IPS-NIHi11 (cell line): ENCODE measurements at regions not wholly inside any gene's neighbourhood (a gene's known extent, or its start where the extent isn't known, plus 50 kb on each side); places are given as distances from the start of the nearest gene placed in this dataset.
"Not testable (repeated sequence)": the region's sequence is repeated elsewhere in the genome, so short reads cannot be mapped to it uniquely, and the experiment has no call there.

Experiments
- DNase-seq: peaks from one replicate; pipeline ENCODE4 v3.0.0; 2012; ENCODE audit warnings: mixed read lengths, low spot score

DNA sequence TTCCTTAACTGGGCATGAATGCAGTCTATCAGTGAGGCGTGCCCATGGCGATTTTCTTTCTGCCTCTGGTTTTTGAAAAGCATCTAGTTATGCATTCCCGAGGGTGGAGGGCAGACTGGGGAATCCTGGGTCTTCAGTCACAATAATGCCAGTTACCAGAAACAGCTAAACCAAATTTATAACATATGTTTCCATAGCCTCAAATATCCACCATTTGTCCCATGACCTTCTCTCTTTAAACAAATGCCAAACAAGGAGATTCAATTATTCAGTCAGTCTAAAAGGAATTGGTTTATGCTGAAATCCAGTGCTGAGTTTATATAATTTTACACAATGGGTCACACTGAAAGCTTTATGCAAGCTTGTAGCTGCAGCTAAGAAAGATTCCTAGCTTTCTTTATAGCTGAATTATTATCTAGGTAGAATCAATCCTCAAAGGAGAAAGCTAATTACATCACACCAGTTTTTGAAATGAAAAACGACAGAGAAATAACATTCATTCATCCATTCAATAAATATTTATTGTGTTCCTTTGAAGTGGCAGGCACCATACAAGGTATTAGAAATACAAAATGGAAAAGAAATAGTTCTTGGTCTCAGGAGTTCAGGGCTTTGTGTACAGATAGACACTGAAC, 131.3 kb upstream of the RAP1B start:
- no peak for DNase-seq

DNA sequence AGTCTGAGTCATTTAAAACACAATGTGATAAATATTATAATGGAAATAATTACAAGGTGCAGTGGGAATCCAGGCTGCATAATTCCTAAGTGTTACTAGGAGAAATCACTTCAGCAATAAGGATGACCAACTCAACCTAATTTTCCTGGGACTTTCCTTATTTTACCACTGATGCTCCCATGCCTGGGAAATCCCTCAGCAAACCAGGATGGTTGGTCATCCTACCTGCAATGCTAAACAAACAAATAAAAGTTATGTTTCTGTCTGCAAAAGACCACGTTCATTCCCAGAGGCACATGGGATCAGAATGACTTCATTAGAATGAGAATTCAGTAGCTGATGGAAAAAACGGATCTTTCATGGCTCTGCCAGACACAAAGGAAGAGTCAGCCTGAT, 130.8 kb upstream of the RAP1B start:
- DNase-seq, result no peak

DNA sequence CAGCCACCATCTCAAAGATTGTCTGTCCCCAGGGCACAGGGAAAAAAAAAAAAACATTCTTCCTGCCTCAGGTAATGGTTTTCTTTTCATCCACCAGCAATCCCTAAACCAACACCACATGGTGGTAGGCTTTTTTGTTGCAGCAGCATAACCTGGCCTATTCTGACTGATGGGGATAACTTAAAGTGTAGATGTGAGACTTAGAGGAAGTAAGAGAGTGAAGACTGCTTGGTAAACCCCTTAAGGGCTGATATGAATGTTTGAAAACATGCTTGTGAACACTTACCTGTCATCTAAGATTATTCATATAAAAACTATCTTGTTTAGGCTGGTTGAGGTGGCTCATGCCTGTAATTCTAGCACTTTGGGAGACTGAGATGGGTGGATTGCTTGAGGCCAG, 130.2 kb upstream of the RAP1B start:
- DNase-seq, result no peak

DNA sequence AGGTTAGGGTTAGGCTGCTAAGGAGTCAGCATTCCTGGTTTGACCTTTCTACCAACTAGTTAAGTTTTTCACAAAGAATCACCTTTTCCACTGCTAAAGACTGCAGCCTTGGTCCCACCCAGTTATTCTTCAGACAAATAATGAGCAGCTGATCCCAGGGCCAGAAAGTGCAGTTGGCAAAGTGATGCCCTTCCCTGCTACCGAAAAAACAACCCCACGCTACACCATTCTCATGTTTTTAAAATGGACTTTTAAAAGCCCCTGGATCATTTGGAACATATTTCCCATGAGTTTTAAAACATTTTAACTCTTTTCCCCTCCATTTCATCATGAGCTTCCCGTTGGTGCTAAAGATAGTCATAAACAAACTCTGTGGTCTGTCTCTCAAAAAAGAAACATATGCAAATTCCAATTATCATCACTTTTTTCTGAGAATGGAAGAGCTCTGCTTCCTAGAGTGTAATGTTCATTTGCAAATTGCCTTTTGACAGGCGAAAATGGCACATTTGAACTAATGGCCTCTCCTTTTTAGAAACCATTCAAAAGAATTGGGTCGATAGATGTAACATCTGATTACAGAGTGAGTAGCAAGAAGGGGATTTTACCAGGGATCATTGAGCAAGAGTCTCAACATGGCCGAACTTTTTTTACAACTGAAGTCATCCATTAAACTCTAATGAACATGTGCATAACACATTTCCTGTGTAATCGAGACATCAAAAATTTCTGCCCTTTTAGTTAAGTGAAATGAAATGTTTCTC, 129.3 kb upstream of the RAP1B start:
- DNase-seq, result no peak

DNA sequence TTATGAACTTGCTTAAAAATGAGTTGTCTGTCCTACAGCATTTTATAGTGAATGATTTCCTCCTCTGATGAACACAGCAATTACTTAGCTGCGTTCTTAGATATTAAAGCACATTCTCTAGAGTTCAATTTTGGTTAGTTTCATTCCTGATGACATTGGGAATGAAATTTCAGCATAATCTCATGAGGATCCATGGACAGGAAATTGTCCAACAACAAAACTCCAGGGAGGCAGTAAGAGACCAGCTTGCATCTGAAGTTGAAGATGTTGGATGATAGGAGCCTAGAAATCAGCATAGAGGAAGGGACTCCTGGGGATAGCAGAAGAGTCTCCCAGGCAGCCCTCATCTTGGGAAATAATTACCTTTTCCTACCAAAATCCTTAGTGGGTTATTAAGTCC, 128.7 kb upstream of the RAP1B start:
- DNase-seq, result no peak

DNA sequence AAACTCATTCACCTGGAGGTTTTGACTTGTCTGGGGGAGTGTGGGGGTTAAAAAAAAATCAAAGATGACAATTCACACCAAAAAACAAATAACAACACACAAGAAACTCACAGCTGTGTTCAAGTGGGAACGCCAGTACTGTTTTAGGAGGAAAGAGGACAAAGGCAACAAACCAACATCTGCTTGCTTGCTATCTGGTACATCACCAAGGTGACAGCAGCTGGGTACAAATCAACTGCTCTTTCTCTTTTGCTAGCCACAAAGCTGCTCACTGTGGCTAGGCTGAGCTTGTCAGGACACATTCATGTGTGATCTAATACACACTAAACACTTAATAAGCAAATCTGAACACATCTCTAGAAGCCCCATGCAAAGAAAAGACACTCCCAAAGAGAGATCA, 128.0 kb upstream of the RAP1B start:
- no peak for DNase-seq

DNA sequence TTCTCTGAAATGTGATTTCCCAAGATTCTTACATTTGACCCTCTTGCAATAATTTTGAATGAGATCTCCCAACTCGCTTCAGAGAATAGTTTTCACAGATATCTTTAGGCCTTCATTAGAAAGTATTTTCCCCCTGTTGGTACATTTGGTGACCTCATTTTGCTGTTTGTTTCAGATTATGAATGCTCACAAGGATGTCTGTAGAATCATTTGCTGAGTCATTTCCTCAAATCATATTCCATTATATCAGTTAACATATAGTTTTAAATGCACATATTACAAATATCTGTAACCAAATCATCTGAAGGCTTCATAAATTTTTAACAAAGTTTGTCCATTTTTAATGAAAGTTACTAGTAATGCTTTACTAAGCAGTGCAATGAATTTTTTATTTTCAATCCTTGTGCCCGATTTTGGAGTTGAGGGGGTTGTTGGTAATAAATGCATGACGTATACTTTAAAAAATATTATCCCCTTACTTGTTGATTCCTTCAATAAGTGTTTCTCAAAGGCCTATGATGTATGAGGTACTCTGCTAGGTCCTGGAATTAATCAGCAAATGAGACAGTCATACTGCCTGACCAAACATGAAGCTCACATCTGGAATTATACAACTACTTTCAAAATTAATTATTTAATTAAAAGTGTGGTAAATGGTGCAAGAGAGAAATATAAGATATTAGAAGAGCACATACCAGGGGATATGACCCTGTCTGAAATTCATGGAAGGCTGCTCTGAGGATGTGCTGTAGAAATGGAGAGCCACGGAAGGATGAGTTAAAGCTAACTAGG, 126.9 kb upstream of the RAP1B start:
- no peak for DNase-seq

DNA sequence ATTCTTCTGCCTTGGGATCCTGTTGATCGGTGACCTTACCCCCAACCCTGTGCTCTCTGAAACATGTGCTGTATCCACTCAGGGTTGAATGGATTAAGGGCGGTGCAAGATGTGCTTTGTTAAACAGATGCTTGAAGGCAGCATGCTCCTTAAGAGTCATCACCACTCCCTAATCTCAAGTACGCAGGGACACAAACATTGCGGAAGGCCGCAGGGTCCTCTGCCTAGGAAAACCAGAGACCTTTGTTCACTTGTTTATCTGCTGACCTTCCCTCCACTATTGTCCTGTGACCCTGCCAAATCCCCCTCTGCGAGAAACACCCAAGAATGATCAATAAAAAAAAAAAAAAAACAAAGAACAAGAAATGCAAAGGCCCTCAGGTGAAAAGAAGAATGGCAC, 126.1 kb upstream of the RAP1B start:
- not testable (repeated sequence) for DNase-seq

DNA sequence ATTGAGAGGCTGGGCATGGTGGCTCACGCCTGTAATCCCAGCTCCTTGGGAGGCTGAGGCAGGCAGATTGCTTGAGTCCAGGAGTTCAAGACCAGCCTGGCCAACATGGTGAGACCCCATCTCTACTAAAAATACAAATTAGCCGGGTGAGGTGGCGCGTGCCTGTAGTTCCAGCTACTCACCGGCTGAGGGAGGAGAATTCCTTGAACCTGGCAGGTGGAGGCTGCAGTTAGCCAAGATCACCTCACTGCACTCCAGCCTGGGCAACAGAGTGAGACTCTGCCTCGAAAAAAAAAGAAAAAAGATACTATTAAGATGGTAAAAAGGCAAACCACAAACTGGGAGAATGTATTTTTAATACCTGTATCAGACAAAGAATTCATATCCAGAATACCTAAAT, 124.2 kb upstream of the RAP1B start:
- not testable (repeated sequence) for DNase-seq

DNA sequence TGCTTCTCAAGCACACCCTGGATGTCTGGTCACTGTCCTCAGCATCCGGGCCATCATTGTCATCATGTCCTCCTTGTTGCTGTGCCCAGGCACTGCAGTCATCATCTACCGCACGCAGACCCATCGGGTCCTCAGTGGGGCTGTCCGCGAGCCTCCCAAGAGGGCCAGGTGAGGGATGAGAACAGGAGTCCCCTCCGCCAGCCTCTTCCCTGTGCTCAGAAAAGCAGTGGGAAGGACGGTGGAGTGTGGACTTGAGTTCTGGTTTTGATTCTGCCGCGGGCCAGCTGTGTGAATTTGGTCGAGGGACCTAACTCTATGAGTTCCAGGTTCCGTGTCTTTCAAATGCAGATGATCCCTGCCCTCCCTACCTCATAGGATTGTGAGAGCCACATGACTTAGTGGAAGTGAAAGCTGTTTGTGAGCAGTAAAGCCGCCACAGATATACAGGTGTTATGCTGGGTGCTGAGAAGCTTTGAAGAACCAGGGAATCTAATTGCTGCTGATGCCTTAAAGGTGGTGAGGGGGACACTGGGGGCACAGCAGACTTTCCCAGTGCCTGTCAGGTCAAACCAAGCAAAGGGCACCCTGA, 122.9 kb upstream of the RAP1B start:
- peak; percentile 17 for DNase-seq

DNA sequence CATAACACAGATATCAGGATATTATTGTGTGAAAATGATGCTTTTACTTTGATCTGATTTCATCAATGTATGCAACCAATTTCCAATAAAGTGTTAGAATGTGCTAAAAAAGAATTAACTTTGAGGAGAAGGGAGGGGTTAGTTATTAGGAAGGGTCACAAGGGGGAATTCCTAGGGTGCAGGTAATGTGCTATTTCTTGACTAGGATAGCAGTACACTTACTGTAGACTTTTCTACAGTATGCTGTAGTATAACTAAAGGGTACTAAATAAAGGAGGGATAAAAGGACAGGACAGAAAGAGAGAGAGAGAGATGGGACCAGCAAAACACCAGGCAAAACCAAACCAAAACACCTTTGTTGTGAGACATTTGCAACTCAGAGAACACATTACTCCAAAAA, 121.4 kb upstream of the RAP1B start:
- DNase-seq, result no peak

DNA sequence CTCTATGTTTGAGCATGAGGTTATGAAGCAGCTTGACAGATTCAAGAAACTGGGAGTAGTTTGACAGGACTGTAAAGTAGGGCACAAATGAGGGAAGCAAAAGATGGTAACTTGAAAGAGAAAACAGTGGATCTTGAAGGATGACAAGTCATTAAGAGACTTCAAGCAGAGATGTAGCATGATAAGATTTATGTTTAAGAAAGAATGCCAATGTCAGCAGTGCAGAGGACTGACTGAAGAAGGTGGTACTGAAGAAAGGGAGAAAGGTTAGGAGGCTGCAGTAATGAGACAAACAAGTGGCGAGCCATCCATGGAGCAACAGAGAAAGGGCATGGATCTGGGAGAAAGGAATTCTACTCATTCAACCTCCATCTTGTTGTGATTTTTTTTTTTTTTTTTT, 120.2 kb upstream of the RAP1B start:
- DNase-seq, result no peak

DNA sequence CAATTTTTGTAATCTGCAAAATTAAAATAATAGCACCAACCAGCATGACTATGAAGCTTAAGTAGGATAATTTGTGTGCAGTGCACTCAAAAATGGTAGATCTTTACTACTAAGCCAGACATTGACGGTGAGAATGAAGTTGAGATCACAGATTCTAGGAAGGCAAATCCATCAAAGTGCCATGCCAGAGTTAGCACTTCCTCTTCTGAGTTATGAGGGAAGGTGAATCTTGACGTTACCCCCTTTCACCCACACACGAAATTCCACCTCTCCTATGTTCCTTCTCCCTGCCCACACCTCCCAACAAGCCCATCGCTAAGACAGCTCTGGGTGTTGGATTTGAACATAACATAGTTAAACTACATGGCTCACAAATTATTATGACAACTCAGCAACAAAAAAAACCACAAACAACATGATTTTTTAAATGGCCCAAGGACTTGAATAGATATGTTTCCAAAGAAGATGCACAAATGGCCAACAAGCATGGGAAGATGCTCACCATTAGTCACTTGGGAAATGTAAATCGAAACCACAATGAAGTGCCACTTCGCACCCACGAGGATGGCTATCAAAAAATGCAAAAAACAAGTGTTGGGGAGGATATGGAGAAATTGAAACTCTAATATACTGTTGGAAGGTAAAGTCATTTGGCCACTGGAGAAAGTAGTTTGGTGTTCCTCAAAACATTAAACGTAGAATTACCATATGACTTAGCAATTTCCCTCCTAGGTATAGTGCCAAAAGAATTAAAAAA, 119.3 kb upstream of the RAP1B start:
- no peak for DNase-seq

DNA sequence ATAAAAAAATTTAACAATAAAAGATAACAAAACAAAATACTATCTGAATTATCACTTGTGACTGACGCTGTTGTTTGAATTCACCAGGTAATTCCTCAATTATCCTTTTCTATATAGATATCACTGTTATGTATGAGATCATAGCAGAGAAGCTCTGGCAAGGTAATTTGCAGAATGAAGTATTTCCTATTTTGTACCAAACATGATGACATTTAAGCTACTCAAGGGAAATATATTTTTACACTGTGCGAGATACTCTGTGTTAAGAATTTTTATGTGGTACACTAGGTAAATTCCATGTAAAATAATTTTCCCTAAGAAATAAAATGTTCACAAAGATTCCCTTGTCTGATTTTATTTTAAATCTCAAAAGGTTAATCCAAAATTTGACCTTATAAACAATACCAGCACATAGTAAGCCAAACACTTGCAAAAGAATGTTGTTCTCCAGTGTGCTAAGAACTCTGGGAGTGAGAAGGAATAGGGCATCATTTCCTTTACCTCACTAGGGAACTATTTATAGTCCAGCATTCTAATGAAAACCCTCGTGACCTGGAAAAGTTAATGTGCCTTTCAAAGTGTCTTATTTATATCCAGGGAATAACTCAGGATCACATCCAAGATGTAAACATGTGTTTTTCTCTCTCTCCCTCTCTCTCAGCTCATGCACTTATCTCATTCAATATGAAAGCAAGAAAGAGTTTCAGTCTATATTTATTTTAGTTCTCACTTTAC, 115.2 kb upstream of the RAP1B start:
- DNase-seq, result no peak

DNA sequence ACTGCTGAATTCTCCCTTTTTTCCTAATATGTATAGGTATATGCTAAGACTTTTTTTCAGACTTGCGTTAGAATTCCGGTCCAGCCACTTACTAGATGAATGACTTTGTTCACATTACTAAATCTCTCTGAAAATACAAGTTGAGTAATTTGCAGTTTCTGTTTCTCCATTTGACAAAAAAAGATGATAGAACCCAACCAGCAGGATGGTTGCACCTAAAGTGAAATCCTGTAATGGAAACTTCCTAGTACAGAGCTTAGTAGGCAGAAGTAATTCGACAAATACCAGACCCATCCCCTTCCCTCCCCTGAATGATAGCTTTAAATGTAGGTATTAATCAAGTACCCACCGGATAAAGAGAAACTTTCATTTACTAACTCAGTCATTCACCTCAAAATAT, 113.6 kb upstream of the RAP1B start:
- no peak for DNase-seq

DNA sequence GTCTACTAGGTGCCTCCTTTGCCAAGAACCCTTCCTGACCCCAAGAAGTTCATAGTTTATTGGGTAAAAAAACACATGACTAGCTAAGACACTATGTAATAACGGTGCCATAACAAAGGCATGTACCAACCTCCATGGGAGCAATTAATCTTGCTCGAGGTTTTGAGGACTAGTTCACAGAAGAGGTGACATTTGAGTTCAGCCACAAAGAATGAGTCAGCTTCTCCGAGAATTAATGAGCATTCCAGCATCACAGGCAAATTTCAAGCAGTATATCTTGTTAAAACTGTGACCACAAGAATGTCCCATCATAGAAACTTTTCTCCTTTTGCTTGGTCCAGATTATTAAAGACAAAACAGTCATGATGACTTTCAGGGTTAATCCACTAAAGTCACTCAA, 113.0 kb upstream of the RAP1B start:
- DNase-seq, result no peak

DNA sequence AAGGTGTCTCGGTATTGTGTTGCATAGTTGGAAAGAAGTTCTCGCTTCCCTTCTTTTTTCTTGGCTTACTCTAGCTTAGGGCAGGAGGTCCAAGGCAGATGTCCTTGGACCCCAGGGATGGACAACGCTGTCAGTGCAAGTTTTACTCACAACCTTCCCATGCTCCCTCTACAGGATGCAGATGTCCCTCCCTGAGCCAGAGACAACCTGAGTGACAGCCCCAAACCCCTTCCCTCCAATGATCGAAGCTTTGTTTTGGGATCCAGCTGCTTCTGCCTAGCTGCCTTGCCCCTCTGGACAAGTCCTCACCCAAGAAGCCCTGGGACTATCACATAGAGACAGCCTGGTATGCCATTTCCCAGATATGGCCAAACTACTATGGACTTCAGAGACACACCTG, 112.0 kb upstream of the RAP1B start:
- no peak for DNase-seq

DNA sequence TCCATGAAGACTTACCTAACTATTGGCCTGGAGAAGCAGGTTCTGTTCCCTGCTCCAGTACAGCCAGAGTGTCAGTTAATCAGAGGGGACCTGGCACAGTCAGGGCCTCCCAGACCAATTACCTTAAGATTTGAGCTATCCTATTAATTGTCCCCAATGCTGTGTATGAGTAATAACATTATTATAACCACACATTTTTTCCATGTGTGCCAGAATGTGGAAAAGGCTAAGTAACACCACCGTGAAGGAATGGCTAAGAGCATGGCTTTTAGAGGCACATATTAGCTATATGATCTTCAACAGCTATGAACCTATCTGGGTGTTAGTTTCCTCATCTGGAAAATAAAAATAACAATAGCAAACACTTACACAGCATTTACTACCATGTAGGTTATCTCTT, 111.1 kb upstream of the RAP1B start:
- no peak for DNase-seq

DNA sequence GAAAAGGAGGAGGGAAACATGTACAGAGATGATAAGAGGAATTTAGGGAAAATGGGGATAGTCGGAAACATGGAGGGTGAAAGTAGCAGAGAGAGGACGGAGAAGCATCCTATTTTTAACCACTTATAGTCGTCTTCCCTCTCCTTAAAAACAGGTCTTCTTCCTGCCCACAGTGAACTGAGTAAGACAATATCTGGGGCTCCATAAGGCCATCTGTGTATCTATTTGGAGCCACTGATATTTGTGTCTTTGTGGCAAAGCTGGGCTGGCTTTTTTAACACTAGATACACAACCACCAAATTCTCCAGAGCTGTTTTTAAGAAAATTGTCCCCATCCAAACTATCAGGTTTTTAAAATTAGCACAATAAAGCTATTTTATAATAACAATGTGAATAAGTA, 109.5 kb upstream of the RAP1B start:
- no peak for DNase-seq

DNA sequence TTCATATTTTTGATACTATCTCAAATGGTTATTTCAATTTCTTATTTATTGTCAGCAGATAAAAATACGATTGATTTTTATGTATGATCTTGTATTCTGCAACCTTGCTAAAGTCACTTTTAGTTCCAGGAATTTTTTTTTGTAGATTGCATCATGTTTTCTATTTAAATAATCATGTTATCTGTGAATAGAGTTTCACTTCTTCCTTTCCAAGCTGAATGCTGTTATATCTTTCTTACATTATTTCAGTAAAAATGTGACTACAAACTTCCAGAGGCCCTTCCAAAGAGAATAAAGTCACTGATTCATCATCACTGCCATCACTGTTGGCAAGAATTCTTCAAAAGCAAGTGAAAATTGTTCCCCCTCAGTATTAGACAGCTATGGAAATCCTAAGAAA, 104.7 kb upstream of the RAP1B start:
- DNase-seq, result no peak

DNA sequence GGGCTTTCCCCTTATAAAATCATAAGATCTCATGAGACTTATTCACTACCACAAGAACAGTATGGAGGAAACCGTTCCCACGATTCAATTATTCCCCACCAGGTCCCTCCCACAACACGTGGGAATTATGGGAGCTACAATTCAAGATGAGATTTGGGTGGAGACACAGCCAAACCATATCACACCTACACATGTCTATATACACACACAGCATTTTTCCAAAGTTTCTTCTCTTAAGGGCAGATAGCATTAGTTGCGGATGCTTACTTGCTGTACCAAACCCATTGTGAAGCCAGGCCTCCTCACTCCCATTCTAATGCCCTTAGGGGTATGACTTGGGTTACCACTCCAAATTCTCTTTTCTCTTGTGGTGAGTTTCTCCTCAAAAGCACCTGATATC, 104.1 kb upstream of the RAP1B start:
- no peak for DNase-seq
